Cardiac muscle cell (in vitro differentiated cells and primary cell): ENCODE measurements at regions not wholly inside any gene's neighbourhood (a gene's known extent, or its start where the extent isn't known, plus 50 kb on each side); places are given as distances from the start of the nearest gene placed in this dataset.
A peak's percentile ranks its signal among the peaks of the same experiment; 100 is the strongest.

Source experiments
- DNase-seq, 2 donors: peaks; one replicate each; pipeline versions ENCODE4 v3.0.0 to v3.0.0-alpha.2; 2010 to 2017; ENCODE audit warnings: low read depth in 1 of 2, low spot score in 1 of 2
- H3K27ac ChIP-seq: fragments of 200-600 bp; sonication (generic); 2 replicates; pipeline ENCODE4 v1.5.1; 2016
- H3K27me3 ChIP-seq: fragments of 200-600 bp; sonication (generic); 2 replicates; pipeline ENCODE4 v1.6.0; 2016; ENCODE audit warnings: control low read depth
- H3K36me3 ChIP-seq: fragments of 200-600 bp; sonication (generic); 2 replicates; pipeline ENCODE4 v1.5.1; 2016; ENCODE audit warnings: control low read depth
- H3K4me1 ChIP-seq: fragments of 200-600 bp; sonication (generic); 2 replicates; pipeline ENCODE4 v1.8.1; 2017; ENCODE audit warnings: low read depth, mild to moderate bottlenecking, mixed run types
- H3K4me3 ChIP-seq: fragments of 200-600 bp; sonication (generic); 2 replicates; pipeline ENCODE4 v1.5.1; 2016; ENCODE audit warnings: mild to moderate bottlenecking
- H3K9me3 ChIP-seq: fragments of 200-600 bp; sonication (generic); 2 replicates; pipeline ENCODE4 v1.5.1; 2017; ENCODE audit warnings: low read depth, mild to moderate bottlenecking, control low read depth
- TF ChIP-seq, protein P1 (sequence below): IDR thresholded peaks from 2 replicates; pipeline ENCODE4 v1.5.1; 2012; ENCODE audit warnings: low read depth, mild to moderate bottlenecking, low read length

DNA sequence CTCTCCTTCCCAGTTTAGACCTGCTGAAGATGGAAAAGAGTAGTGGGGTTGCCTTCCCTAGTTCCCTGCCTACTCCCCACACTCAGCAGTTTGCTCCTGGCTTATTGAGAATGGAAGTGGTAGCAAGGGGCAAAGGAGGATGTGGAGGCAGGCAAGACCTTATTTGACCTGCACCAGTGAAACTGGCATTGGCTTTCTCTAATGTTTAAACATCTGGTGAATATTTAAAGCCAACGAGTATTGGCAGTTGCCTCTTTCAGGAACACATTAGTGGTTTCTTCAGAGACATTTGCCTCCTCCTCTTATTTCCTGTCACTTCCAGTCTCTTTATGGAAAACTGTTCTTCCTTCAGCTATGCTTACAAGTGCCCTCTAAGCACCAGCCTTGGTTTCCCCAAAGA, 62.4 kb upstream of the VAV3 start:
- no peaks in the 10 kb centered on the region for H3K4me1 ChIP-seq
- TF ChIP-seq, protein P1, sequence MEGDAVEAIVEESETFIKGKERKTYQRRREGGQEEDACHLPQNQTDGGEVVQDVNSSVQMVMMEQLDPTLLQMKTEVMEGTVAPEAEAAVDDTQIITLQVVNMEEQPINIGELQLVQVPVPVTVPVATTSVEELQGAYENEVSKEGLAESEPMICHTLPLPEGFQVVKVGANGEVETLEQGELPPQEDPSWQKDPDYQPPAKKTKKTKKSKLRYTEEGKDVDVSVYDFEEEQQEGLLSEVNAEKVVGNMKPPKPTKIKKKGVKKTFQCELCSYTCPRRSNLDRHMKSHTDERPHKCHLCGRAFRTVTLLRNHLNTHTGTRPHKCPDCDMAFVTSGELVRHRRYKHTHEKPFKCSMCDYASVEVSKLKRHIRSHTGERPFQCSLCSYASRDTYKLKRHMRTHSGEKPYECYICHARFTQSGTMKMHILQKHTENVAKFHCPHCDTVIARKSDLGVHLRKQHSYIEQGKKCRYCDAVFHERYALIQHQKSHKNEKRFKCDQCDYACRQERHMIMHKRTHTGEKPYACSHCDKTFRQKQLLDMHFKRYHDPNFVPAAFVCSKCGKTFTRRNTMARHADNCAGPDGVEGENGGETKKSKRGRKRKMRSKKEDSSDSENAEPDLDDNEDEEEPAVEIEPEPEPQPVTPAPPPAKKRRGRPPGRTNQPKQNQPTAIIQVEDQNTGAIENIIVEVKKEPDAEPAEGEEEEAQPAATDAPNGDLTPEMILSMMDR = no peak
- H3K9me3 ChIP-seq = no peaks in the 10 kb centered on the region
- no peak for DNase-seq
- H3K27me3 ChIP-seq = no peaks in the 10 kb centered on the region
- no peak overlapping the region for H3K4me3 ChIP-seq
- no peak overlapping the region for H3K27ac ChIP-seq
- no peaks in the 10 kb centered on the region for H3K36me3 ChIP-seq

DNA sequence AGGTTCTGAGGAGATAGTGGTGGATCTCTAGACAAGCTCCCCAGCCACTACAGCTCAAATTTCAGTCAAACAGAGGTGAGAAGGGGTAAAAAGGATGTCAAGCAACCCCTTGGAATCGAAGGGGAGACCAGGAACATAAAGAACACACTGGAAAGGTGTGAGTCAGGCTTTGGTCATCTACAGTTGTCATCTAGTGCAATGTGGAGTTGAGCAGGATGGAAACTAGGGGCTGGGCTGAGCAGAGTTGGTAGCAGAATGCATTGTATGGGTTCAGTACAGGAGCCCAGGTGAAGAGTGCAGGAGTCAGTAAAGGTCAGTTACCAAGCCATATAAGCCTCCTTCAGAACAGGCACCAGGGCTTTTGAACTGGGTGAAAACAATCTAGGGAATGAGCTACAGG, 52.7 kb upstream of the VAV3 start:
- no peaks in the 10 kb centered on the region for H3K27me3 ChIP-seq
- H3K9me3 ChIP-seq = no peaks in the 10 kb centered on the region
- H3K36me3 ChIP-seq = no peaks in the 10 kb centered on the region
- no peak overlapping the region for H3K4me3 ChIP-seq
- TF ChIP-seq, protein P1 = no peak
- no peak for DNase-seq
- no peak overlapping the region for H3K27ac ChIP-seq
- peaks cover 5% of the 10 kb centered on the region for H3K4me1 ChIP-seq

DNA sequence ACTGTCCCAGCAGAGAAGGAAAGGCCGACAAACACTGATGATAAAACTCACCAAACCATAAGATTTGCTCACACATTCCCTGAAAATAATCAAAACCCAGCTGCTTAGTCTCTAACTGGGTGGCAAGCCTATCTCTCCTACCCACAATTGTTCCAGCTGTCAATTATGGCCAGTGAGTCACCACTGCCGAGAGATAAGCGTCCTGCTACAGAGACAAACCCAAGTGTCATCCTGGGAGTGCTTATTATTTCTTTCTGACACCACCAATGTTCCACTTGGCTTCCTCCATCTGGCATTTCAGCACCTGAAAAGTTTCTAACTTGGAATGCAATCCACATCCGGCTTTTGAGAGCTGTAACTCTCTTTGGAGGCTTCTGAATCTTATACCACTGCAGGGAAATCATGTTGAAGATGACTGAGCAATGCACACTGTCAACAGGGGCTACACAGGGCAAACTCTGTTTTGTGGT, 51.5 kb upstream of the VAV3 start:
- Histone ChIP-seq H3K27ac (peak overlapping the region; percentile 4), H3K36me3 (no peaks in the 10 kb centered on the region), H3K9me3 (no peaks in the 10 kb centered on the region), H3K27me3 (no peaks in the 10 kb centered on the region), H3K4me3 (no peak overlapping the region), H3K4me1 (peaks cover 5% of the 10 kb centered on the region)
- DNase-seq = peak; percentile 37 to 97
- TF ChIP-seq, protein P1 = no peak
